ENCODE measurements at regions not wholly inside any gene's neighbourhood (a gene's known extent, or its start where the extent isn't known, plus 50 kb on each side); places are given as distances from the start of the nearest gene placed in this dataset.

DNA sequence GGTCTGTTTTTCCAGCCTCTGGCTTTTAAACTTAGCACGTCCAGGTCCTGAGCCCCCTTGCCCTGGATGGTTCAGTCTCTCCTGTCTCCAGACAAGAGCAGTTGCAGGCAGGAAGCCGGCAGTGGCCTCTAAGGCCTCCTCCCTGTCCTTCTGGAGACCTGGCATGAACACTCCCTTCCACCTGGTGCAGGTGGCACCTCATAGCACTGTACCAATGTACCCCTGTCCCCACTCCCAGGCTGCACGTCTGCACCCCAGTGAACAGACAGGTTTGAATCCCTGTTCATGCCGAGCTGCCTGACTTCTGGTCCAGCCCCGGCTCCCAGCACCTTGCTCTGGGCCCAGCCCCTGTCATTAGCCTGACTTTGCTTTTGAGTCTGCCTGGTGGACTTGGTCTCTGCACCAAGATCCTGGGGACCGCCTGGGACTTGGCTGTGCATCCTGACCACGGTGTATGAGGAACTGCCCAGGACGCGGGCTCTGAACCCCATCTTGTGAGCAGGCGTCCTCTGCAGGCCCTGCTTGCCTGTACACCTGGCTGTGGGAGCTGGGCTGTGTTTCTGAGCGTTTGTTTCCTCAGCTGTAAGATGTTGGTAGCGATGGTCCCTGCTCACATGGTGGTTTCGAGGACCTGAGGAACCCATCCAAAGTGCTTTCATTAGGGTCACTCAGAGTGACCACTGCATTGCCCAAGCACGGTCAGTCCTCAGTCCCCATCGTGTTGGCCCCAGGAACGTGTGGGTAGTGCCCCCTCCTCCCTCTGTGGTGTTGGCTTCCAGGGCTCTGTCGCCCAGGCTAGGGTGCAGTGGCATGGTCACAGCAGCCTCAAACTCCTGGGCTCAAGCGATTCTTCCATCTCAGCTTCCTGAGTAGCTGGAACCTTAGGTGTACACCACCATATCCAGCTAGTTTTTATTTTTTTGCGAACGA, 75.0 kb upstream of the SHANK2 start:
- DNase-seq, result peak; percentile 49
- TF ChIP-seq CTCF (IDR thresholded peaks at IDR 0.05), result no peak
- Histone ChIP-seq H3K27ac (no peak overlapping the region), H3K4me3 (no peak overlapping the region), H3K4me1 (no peaks in the 10 kb centered on the region), H3K27me3 (no peaks in the 10 kb centered on the region), H3K36me3 (no peaks in the 10 kb centered on the region), H3K9me3 (no peaks in the 10 kb centered on the region)
- intact Hi-C loops (cut with DNase I), result no loop called here
- no peak for ATAC-seq

- intact Hi-C loops (cut with DNase I), result no loop called here
- no peaks in the 10 kb centered on the region for H3K36me3 ChIP-seq
- no peak for TF ChIP-seq CTCF (IDR thresholded peaks at IDR 0.05)
- no peak overlapping the region for H3K27ac ChIP-seq
- no peak overlapping the region for H3K4me3 ChIP-seq
- ATAC-seq (no peak), DNase-seq (peak; percentile 44)
- H3K9me3 ChIP-seq, result no peaks in the 10 kb centered on the region
- H3K27me3 ChIP-seq, result no peaks in the 10 kb centered on the region
- H3K4me1 ChIP-seq, result no peaks in the 10 kb centered on the region
Observed at GRCh38 chr11:71326328-71326940, 74.1 kb upstream of the SHANK2 start.

GRCh38 chr11:71325418-71326327, 73.3 kb upstream of the SHANK2 start:
- ATAC-seq (no peak), DNase-seq (peak; percentile 55)
- no peak for TF ChIP-seq CTCF (IDR thresholded peaks at IDR 0.05)

DNA sequence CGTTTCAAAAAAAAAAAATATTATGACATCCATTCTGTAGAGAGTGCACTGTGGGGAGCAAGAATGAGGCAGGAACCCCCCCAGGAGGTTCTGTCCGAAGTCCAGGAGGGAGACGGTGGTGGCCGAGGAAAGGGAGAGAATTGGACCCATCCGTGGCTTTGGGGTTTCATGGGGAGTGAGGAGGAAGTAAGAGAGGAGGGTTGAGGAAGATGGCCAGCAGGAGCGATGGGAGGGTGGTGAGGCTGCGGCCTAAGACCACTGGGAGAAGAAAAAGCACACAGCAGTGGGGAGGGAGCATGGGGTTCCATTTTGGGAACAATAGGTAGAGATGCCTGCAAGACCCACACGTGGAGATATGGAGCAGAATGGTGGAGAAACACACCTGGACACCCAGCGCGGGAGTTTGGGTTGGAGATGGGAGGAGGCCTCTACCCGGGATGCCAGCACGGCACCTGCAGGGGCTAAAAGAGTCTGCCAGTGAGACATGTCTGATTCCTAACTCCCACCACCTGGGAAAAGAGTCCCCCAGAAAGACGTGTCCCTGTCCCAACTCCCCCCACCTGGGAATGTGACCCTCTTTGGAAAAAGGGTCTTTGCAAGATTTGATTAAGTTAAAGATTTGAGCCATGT, 72.5 kb upstream of the SHANK2 start:
- peak; percentile 38 for DNase-seq
- no peak for TF ChIP-seq CTCF (IDR thresholded peaks at IDR 0.05)
- Histone ChIP-seq H3K4me1 (no peaks in the 10 kb centered on the region), H3K36me3 (no peaks in the 10 kb centered on the region), H3K9me3 (no peaks in the 10 kb centered on the region), H3K4me3 (no peak overlapping the region), H3K27ac (no peak overlapping the region), H3K27me3 (no peaks in the 10 kb centered on the region)
- intact Hi-C loops (cut with DNase I), result no loop called here
- ATAC-seq, result no peak

More at GRCh38 chr11:71325418-71326327, 73.3 kb upstream of the SHANK2 start:
- intact Hi-C loops (cut with DNase I), result no loop called here
- Histone ChIP-seq H3K4me3 (no peak overlapping the region), H3K9me3 (no peaks in the 10 kb centered on the region), H3K36me3 (no peaks in the 10 kb centered on the region), H3K27me3 (no peaks in the 10 kb centered on the region), H3K27ac (no peak overlapping the region), H3K4me1 (no peaks in the 10 kb centered on the region)

- H3K4me1 ChIP-seq, result no peaks in the 10 kb centered on the region
- H3K9me3 ChIP-seq, result no peaks in the 10 kb centered on the region
- intact Hi-C loops (cut with DNase I), result no loop called here
- DNase-seq (peak; percentile 31), ATAC-seq (no peak)
- H3K4me3 ChIP-seq, result no peak overlapping the region
- H3K27ac ChIP-seq, result no peak overlapping the region
- H3K27me3 ChIP-seq, result no peaks in the 10 kb centered on the region
- no peaks in the 10 kb centered on the region for H3K36me3 ChIP-seq
- TF ChIP-seq CTCF (IDR thresholded peaks at IDR 0.05), result no peak
Observed at GRCh38 chr11:71323876-71324526, 71.6 kb upstream of the SHANK2 start.
